ENCODE measurements at regions not wholly inside any gene's neighbourhood (a gene's known extent, or its start where the extent isn't known, plus 50 kb on each side); places are given as distances from the start of the nearest gene placed in this dataset.

DNA sequence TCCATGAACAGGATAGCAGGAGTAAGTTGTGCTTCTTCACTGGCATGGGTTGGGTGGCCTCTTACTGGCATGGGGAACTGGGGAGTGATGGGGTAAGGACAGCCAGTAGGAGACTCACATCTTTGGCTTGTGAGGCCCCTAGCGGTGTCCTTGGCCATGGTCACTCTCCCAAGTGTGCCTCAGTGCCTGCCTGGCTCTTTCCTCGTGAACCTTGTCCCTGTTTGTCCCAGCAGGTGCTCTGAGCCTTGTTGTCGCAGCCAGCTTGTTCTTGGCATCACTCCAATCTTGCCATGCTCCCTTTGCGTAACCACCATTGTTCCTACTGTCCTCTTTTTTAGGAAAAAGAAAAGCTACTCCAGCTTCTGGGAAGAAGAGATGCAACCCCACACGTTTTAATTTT, 53.6 kb upstream of the SDK2 start:
- H3K27me3 ChIP-seq (ENCODE audit: control insufficient read depth in 3 of 3, insufficient read depth in 3 of 3, low read length in 2 of 3): peaks cover 0 to 3% (median 0%) of the 10 kb centered on the region in 3 donors
- WGBS, 2 donors: 52 to 57% methylated on average over 5 of the region's 5 CpGs
- H3K36me3 ChIP-seq (ENCODE audit: control insufficient read depth in 4 of 4, insufficient read depth in 4 of 4, low read length in 4 of 4): no peaks in the 10 kb centered on the region
- TF ChIP-seq, protein P1, sequence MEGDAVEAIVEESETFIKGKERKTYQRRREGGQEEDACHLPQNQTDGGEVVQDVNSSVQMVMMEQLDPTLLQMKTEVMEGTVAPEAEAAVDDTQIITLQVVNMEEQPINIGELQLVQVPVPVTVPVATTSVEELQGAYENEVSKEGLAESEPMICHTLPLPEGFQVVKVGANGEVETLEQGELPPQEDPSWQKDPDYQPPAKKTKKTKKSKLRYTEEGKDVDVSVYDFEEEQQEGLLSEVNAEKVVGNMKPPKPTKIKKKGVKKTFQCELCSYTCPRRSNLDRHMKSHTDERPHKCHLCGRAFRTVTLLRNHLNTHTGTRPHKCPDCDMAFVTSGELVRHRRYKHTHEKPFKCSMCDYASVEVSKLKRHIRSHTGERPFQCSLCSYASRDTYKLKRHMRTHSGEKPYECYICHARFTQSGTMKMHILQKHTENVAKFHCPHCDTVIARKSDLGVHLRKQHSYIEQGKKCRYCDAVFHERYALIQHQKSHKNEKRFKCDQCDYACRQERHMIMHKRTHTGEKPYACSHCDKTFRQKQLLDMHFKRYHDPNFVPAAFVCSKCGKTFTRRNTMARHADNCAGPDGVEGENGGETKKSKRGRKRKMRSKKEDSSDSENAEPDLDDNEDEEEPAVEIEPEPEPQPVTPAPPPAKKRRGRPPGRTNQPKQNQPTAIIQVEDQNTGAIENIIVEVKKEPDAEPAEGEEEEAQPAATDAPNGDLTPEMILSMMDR (IDR thresholded peaks at IDR 0.05; ENCODE audit: control extremely low read depth, extremely low read depth): no peak
- no peak overlapping the region for H3K9ac ChIP-seq (ENCODE audit: insufficient read depth in 1 of 2, low read length in 2 of 2)
- H3K4me3 ChIP-seq: no peak overlapping the region
- H3K4me1 ChIP-seq (ENCODE audit: control insufficient read depth in 5 of 5, insufficient read depth in 5 of 5, low read length in 5 of 5): no peaks in the 10 kb centered on the region
- no peak overlapping the region for H3K27ac ChIP-seq (ENCODE audit: low read depth in 1 of 2, low read length in 1 of 2)
- DNase-seq (no peak), ATAC-seq (ENCODE audit: insufficient read depth, low FRiP score) (no peak)
- H3K9me3 ChIP-seq (ENCODE audit: control insufficient read depth in 4 of 4, insufficient read depth in 3 of 4, low read length in 3 of 4): peaks cover 0 to 1% (median 0%) of the 10 kb centered on the region in 4 donors

DNA sequence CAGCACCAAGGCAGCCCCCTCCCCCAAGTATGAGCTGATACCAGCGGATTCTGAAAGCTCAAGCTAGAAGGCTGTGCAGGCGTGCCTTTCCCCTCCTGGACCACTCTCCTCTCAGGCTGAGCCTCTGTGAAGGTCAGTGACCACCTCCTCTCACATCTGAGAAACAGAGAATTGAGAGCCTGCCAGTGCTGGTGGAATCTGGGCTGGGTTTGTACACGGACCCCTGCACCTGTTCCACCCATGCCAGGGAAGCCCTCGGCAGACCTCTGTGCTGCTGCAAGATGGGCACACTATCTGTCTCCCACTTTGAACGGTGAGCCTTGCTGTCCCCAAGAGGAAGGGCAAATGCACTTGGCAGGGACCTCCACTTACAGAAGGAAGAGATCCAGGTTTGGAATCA, 54.7 kb upstream of the SDK2 start:
- no peak overlapping the region for H3K27ac ChIP-seq (ENCODE audit: low read depth in 1 of 2, low read length in 1 of 2)
- DNase-seq (no peak), ATAC-seq (ENCODE audit: insufficient read depth, low FRiP score) (no peak)
- H3K4me1 ChIP-seq (ENCODE audit: control insufficient read depth in 5 of 5, insufficient read depth in 5 of 5, low read length in 5 of 5): no peaks in the 10 kb centered on the region
- TF ChIP-seq, protein P1 (IDR thresholded peaks at IDR 0.05; ENCODE audit: control extremely low read depth, extremely low read depth): no peak
- no peak overlapping the region for H3K4me3 ChIP-seq
- 79 to 84% methylated on average over 5 of the region's 5 CpGs for WGBS, 2 donors
- H3K9ac ChIP-seq (ENCODE audit: insufficient read depth in 1 of 2, low read length in 2 of 2): no peak overlapping the region
- H3K27me3 ChIP-seq (ENCODE audit: control insufficient read depth in 3 of 3, insufficient read depth in 3 of 3, low read length in 2 of 3): peaks cover 0 to 3% (median 0%) of the 10 kb centered on the region in 3 donors
- H3K9me3 ChIP-seq (ENCODE audit: control insufficient read depth in 4 of 4, insufficient read depth in 3 of 4, low read length in 3 of 4): peaks cover 0 to 1% (median 0%) of the 10 kb centered on the region in 4 donors
- H3K36me3 ChIP-seq (ENCODE audit: control insufficient read depth in 4 of 4, insufficient read depth in 4 of 4, low read length in 4 of 4): no peaks in the 10 kb centered on the region

DNA sequence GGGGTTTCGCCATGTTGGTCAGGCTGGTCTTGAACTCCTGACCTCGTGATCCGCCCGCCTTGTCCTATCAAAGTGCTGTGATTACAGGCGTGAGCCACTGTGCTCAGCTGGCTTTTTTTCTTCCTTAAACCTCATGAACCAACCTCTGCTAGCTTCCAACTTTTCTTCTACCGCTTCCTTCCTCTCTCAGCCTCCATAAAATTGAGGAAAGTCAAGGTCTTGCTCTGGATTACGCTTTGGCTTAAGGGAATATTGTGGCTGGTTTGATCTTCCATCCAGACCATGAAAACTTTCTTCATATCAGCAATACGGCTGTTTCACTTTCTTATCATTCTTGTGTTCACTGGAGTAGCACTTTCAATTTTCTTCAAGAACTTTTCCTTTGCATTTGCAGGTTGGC, 57.5 kb upstream of the SDK2 start:
- no peak overlapping the region for H3K9ac ChIP-seq (ENCODE audit: insufficient read depth in 1 of 2, low read length in 2 of 2)
- H3K27ac ChIP-seq (ENCODE audit: low read depth in 1 of 2, low read length in 1 of 2): no peak overlapping the region
- ATAC-seq (ENCODE audit: insufficient read depth, low FRiP score) (no peak), DNase-seq (no peak)
- TF ChIP-seq, protein P1 (IDR thresholded peaks at IDR 0.05; ENCODE audit: control extremely low read depth, extremely low read depth): no peak
- WGBS, 2 donors: 72 to 81% methylated on average over 8 of the region's 8 CpGs
- H3K4me3 ChIP-seq: no peak overlapping the region
- no peaks in the 10 kb centered on the region for H3K9me3 ChIP-seq (ENCODE audit: control insufficient read depth in 4 of 4, insufficient read depth in 3 of 4, low read length in 3 of 4)
- H3K4me1 ChIP-seq (ENCODE audit: control insufficient read depth in 5 of 5, insufficient read depth in 5 of 5, low read length in 5 of 5): no peaks in the 10 kb centered on the region
- H3K36me3 ChIP-seq (ENCODE audit: control insufficient read depth in 4 of 4, insufficient read depth in 4 of 4, low read length in 4 of 4): no peaks in the 10 kb centered on the region
- peaks cover 0 to 3% (median 0%) of the 10 kb centered on the region in 3 donors for H3K27me3 ChIP-seq (ENCODE audit: control insufficient read depth in 3 of 3, insufficient read depth in 3 of 3, low read length in 2 of 3)

DNA sequence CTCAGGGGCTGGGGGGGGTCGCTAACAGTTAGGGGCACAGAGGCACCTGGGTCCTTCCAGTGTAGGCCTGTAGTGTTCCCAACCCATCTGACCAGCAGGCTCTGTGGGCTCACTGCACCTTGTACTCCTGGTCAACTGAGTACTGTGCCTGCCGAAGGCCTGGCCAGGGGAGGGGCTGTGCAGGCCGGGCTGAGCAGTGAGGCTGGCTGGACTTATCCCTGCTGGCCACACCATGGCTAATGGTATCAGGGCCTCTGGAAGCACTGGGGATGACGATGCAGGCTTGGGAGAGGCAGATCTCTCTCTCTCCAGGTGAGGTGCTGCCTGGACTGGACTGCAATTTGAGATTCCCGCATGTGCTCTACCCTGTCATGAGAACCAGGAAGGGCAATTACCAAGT, 58.9 kb upstream of the SDK2 start:
- H3K27me3 ChIP-seq (ENCODE audit: control insufficient read depth in 3 of 3, insufficient read depth in 3 of 3, low read length in 2 of 3): peaks cover 0 to 3% (median 0%) of the 10 kb centered on the region in 3 donors
- ATAC-seq (ENCODE audit: insufficient read depth, low FRiP score): no peak
- no peaks in the 10 kb centered on the region for H3K4me1 ChIP-seq (ENCODE audit: control insufficient read depth in 5 of 5, insufficient read depth in 5 of 5, low read length in 5 of 5)
- no peak overlapping the region for H3K4me3 ChIP-seq
- no peak overlapping the region for H3K9ac ChIP-seq (ENCODE audit: insufficient read depth in 1 of 2, low read length in 2 of 2)
- DNase-seq: no peak
- no peaks in the 10 kb centered on the region for H3K36me3 ChIP-seq (ENCODE audit: control insufficient read depth in 4 of 4, insufficient read depth in 4 of 4, low read length in 4 of 4)
- no peak overlapping the region for H3K27ac ChIP-seq (ENCODE audit: low read depth in 1 of 2, low read length in 1 of 2)
- peaks cover 0 to 3% (median 0%) of the 10 kb centered on the region in 4 donors for H3K9me3 ChIP-seq (ENCODE audit: control insufficient read depth in 4 of 4, insufficient read depth in 3 of 4, low read length in 3 of 4)
- WGBS, 2 donors: 77 to 95% methylated on average over 5 of the region's 5 CpGs
- TF ChIP-seq, protein P1 (IDR thresholded peaks at IDR 0.05; ENCODE audit: control extremely low read depth, extremely low read depth): no peak

Measured in lung (tissue), 11 donors.